ENCODE measurements at regions not wholly inside any gene's neighbourhood (a gene's known extent, or its start where the extent isn't known, plus 50 kb on each side); places are given as distances from the start of the nearest gene placed in this dataset.
"Not testable (repeated sequence)": the region's sequence is repeated elsewhere in the genome, so short reads cannot be mapped to it uniquely, and the experiment has no call there.

DNA sequence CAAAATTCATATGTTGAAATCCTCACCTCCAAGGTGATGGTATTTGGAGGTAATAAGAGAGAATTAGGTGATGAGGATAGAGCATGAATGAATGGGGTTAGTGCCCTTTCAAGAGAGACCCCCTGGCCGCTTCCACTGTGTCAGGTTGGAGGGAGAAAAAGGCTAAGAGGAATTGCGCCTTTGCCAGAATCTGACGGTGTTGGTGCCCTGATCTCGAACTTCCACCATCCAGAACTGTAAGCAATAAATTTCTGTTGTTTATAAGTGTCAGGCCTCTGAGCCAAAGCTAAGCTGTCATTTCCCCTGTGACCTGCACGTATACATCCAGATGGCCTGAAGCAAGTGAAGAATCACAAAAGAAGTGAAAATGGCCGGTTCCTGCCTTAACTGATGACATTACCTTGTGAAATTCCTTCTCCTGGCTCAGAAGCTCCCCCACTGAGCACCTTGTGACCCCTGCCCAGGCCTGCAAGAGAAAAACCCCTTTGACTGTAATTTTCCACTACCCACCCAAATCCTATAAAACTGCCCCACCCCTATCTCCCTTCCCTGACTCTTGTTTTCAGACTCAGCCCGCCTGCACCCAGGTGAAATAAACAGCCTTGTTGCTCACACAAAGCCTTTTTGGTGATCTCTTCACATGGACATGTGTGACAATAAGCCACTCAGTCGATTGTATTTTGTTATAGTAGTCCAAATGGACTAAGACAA, 878.9 kb upstream of the GOT2 start:
- TF ChIP-seq, protein P1, sequence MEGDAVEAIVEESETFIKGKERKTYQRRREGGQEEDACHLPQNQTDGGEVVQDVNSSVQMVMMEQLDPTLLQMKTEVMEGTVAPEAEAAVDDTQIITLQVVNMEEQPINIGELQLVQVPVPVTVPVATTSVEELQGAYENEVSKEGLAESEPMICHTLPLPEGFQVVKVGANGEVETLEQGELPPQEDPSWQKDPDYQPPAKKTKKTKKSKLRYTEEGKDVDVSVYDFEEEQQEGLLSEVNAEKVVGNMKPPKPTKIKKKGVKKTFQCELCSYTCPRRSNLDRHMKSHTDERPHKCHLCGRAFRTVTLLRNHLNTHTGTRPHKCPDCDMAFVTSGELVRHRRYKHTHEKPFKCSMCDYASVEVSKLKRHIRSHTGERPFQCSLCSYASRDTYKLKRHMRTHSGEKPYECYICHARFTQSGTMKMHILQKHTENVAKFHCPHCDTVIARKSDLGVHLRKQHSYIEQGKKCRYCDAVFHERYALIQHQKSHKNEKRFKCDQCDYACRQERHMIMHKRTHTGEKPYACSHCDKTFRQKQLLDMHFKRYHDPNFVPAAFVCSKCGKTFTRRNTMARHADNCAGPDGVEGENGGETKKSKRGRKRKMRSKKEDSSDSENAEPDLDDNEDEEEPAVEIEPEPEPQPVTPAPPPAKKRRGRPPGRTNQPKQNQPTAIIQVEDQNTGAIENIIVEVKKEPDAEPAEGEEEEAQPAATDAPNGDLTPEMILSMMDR (IDR thresholded peaks at IDR 0.05), result not testable (repeated sequence)
- not testable (repeated sequence) for TF ChIP-seq POLR2A (IDR thresholded peaks at IDR 0.05)

All from uterus (tissue), 2 donors.